NCI-H128 (cell line): ENCODE measurements at regions not wholly inside any gene's neighbourhood (a gene's known extent, or its start where the extent isn't known, plus 50 kb on each side); places are given as distances from the start of the nearest gene placed in this dataset.
"Not testable (repeated sequence)": the region's sequence is repeated elsewhere in the genome, so short reads cannot be mapped to it uniquely, and the experiment has no call there.

Experiments
- DNase-seq: peaks from one replicate; lab custom pipeline; 2025; ENCODE audit not compliant: unreplicated experiment; lab: John Stamatoyannopoulos, UW

- no peak for DNase-seq
Observed at GRCh38 chr1:43108080-43108479, 64.0 kb downstream of the EBNA1BP2 start.

- no peak for DNase-seq
Observed at GRCh38 chr1:43107664-43108063, 64.4 kb downstream of the EBNA1BP2 start.

DNA sequence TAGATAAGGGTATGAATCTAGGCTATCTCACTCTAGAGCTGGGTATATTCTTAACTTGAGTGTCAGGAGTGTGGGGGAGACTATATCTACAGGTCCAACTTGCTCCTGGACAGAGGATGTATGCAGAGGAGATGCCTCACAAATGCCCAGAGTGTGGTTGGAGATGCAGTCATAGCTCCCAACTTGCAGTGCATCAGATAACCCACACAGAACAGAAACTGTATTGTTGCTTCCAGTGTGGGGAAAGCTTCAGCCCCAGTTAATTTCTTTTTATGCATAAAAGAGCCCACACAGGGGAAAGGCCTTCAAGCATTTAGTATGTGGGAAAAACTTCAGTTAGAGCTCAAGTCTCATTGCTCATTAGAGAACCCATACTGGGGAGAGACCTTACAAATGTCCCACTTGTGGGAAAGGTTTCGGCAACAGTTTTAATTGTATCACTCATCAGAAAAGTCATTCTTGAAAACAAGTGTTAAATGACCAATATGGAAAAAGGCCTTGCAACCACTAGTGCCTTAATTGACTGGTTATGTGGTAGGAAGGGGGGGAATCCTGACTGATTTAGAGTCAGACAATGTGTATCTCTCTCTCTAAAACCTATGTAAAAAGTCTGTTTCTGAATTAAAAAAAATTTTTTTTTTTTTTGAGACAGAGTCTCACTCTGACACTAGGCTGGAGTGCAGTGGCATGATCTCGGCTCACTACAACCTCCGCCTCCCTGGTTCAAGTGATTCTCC lies 67.9 kb downstream of the EBNA1BP2 start:
- no peak for DNase-seq

DNA sequence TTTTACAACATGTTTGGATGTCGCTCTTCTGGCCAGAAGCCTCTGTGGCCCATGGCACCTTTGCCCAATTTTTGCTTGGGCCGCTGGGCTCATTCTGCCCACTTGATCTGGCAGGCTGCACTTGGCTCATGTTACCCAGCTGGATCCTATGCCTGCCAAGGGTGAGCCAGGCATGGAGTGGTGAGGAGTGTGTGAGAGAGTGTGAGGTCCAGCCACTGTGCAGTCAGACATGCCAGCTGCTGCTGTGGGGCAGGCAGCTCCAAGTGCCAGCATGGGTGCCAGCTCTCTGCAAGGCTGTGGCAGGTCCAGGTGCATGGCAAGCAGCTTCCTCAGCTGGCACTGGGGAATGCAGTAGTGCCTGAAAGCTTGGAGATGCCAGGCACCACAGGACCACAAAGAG lies 71.0 kb downstream of the EBNA1BP2 start:
- DNase-seq = no peak

- DNase-seq = no peak
Observed at GRCh38 chr1:43098200-43098599, 73.9 kb downstream of the EBNA1BP2 start.

GRCh38 chr1:43096528-43096927 lies 75.6 kb downstream of the EBNA1BP2 start:
- DNase-seq = not testable (repeated sequence)

GRCh38 chr1:43090812-43091211 lies 81.3 kb downstream of the EBNA1BP2 start:
- DNase-seq = not testable (repeated sequence)

- DNase-seq = not testable (repeated sequence)
Observed at GRCh38 chr1:43090157-43090556, 81.9 kb downstream of the EBNA1BP2 start.

GRCh38 chr1:43083375-43083891 lies 88.7 kb downstream of the EBNA1BP2 start:
- no peak for DNase-seq

- DNase-seq = no peak
Observed at GRCh38 chr1:43082740-43083139, 89.3 kb downstream of the EBNA1BP2 start.

GRCh38 chr1:43077273-43077672 lies 94.8 kb downstream of the EBNA1BP2 start:
- no peak for DNase-seq

- DNase-seq = no peak
Observed at GRCh38 chr1:43074709-43075108, 97.4 kb downstream of the EBNA1BP2 start.

DNA sequence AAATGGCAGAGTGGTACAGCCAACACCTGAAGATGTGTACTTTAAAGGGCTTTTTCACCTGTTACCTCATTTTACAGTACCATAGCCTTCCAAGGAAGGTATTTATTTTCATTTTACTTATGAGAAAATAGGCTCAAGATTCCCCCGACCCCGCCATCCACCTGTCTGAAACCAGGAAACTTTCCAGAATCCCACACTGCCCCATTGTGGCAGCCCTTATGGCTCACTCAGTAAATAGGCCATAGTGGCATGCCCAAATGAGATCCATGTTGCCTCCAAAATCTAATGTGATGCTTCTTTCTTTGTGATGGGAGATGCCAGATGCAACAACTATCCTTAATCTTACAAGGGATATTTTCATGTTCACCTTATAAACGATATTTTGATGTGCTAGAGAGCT lies 97.8 kb downstream of the EBNA1BP2 start:
- no peak for DNase-seq

DNA sequence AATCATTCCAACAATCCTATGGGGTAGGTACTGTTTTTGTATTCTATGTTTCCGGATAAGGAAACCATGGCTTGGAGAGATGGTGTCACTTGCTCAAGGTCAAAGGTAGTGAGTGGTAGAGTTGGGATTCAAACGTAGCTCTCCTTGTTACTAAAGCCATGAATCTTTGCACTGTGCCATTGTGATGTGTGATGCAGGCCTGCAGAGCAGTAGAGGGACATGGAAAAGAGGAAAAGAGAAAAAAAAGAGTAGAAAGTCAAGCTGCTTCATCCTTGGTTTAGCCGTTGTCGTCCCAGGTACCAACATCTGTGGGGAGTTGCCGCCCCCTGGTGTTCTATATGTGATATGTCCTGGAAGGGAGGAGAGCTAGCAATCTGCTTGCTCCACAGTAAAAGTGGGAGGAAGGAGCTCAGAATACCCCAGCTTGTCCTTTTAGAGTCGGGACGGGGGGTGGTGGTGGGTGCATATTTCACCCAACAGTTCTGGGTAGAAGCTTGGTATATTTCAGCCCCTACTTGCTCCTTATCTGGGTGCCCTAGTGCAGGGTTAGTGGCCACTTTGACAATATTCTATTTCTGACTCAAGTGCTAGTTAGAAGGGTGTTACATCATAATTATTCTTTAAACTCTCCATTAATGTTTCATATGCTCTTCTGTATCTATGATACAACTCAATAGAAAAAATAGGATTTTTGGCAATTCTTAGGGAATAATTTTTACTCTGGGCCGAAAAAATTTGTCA lies 98.4 kb downstream of the EBNA1BP2 start:
- peak; percentile 80 for DNase-seq

DNA sequence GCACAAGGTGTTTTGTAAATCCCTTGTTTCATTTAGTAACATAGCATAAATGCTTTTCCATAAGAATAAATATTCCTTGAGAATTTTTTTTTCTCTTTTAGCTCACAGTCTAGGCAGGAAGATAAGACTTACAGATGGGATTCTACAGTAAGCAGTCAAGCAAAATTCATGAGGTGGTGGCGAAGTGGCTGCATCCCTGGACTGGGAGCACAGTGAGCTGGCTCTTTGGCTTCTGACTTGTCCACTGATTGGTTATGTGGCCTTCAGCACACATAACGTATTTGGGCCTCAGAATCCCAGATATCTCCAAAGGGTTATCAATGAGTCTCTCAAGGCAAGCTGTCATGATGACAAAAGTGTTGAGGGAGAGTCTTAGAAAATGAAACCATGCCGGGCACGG lies 99.8 kb downstream of the EBNA1BP2 start:
- DNase-seq = no peak

- DNase-seq = no peak
Observed at GRCh38 chr1:43071241-43071640, 100.8 kb downstream of the EBNA1BP2 start.

DNA sequence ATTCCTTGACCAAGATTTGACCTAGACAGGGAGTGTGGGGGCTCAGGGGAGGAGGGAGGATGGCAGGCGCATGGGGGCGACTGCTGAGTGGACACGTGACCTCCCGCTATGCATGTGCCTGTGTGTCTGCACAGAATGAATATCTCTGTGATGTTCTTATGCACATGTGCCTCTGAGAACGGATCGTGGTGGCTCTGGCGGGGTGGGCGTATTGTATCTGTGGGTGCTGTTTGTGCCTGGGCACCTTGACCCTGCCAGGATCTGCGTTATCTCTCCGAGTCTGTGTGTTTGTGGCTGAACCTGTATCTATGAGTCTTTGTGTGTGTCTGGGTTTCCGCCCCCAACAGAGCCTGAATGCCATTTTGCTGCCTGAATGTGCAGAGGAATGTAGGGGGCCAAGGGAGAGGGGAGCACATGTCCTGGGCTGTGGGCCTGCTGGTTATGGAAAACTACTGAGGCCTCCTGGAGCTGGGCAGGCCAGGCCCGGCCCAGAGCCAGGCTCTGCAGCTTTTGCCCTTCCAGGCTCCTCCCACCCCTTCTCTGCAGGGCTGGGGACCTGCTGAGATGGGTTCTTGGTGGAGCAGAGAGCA lies 102.5 kb downstream of the EBNA1BP2 start:
- no peak for DNase-seq

DNA sequence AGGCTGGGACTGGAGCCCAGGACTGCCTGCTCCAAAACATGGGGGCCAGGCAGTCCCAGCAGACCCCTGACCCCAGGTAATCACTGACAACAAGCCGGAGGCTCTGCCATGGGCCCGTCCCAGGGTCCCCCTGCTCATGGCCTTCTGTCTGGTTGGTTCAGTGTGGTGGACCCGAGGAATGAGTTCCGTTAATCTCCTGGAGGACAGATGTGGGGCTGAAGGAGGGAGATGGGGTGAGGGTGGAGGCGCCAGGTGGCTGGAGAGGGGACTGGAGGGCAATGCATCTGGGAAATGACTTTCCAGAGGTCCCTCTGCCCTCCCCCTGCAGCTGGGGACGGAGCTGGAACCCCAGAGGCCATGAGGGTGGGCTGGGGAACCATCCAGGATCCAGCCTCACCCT lies 103.2 kb downstream of the EBNA1BP2 start:
- no peak for DNase-seq

DNA sequence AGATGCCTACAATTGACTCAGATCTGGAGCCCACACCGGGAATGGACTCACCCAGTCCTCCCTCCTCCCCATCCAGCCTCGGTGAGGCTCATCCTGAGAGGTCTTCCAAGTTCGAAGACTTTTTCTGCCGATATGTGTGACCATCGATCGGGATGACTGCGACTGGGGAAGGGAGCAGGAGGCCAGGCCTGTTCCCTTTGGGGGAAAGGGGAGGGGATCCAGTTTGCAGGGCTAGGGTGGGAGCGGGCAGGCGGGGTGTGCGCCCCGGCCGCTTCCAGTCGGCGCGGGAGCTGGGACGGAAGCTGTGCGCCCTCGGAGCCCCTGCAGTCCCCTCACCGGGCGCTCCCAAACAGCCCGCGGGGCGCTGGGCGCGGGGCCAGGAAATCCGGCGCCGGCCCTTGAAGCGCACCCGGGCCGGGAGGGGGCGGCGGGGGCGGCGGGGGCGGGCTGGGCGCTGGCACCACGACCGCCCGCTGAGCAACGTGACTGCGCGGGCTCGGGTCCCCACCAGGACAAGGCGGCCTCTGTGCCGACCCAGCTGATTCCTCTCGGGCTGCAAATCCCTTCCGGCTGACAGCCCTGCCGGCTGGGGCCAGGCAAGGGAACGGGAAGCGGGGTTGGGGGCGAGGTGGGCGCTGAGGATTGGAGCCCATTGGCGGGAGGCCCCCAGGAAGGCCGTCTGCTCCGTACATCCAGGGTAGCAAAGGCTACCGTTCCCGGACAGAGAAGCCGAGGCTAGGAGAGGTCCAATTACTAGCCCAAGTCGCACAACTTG lies 103.9 kb downstream of the EBNA1BP2 start:
- DNase-seq = no peak

DNA sequence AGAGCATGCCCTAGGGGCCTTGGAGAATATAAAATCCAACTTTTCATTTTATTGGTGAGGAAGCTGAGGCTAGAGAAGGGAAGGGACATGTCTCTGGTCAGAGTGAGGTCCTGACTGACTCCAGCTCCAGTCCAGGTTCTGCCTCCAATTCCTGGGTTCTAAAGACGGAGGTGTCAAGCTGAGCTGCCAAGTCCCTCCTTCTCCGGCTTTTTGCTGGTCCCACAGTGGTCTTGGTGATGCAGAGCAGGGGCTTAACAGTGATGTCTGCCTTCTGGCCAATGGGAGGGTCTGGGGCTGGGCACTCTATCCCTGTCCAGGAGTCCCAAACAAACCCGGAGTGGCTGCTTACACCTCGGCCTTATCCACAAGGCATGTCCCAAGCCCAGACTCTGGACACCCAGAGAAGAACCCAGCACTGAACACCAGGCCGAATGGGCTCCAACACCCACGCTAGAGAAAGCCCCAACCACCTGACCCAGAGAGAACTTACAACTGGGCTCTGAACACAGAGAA lies 104.8 kb downstream of the EBNA1BP2 start:
- DNase-seq = no peak

DNA sequence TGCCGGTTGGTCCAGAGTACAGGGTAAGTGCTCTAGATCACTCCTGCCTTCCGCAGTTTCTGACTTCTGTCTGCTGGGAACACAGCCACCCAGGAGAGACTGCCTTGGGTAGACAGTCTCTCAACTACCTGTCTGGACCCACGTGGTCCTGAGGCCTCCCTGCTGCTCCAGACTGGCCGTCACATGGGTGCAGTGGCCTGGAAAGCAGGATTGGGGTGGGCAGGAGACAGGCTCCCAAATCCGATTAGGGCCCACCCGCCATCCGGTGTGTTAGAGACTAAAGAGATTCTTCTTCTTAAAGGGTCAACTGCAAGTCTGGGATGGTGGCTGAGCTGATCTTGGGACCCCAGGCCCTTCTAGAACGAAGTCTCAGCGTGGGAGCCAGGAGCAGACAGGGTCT lies 105.5 kb downstream of the EBNA1BP2 start:
- DNase-seq = no peak
